ENCODE measurements at regions not wholly inside any gene's neighbourhood (a gene's known extent, or its start where the extent isn't known, plus 50 kb on each side); places are given as distances from the start of the nearest gene placed in this dataset.

DNA sequence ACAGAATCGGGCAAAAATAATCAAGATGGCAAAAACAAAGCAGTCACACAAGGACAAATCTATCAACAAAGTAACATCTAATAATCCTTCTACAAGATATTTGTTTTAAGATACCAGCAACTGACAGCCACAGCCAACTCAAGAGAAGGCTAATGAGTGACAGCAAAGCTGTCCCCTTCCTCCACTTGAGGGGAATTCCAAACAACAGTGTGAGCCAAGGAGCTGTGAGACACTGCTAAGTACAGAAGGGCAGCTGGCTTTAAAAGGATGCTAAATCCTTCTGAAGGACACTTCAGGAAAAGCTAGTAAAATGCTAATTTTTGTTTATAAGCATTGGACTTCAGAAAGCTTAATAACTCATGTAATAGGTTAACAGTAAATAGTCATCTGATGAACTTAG is 120.3 kb upstream of the GOLGA8J start:
- in situ Hi-C loops (cut with HindIII; ENCODE audit: low sequenced_read_pairs), result no loop called here
- DNase-seq (ENCODE audit: low spot score), result no peak

DNA sequence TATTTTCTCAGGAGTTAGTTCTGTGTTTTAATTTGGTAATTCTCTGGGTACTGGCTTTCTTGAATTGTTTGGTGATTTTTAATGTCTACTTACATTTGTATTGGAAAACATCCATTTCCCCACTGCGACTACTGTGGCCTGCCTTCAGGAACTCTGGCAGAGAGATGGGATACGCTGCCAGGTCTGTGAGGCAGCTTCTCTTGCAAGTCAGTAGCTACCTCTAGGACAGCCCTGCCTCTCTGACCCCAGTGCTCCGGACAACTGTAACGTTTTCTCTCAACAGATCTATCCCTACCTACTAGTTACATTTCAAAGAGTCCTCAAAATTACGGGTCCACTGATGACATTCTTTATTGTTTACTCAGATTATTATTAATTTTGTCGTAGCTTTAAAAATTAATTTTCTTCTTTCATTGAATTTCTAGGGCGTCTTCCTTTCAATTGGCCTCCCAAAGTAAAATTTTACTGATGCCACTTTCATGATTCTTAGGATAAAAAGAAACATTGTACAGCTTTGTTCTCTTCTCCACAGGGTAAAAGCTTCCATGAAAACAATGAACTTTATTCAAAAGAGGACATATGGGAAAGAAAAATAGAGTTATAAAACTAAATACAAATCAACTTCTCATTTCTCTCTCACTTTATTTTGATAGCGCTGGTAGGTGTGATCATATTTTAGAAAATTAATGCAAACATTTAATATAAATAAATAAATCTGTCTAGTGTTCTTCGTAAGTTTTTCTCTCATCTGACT is 123.2 kb upstream of the GOLGA8J start:
- in situ Hi-C loops (cut with HindIII; ENCODE audit: low sequenced_read_pairs), result no loop called here
- DNase-seq (ENCODE audit: low spot score), result no peak

DNA sequence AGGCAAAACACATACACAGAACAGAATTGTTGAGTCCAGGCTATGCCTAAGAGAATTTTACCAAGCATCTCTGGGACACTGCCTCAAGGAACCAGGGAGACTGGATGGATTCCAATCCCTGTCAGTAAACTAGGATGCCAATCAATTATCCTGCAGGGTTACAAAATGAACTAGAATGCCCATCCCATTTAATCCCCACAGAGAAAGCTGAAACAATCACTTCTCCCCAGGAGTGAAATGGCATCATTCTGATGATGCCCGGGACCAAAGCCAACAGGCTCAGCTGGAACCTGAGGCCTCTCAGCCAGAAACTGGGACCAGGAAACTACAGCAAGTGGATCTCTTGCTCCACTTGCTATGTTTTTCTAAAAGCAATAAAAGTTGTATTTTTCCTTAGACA is 130.0 kb upstream of the TJP1 start:
- in situ Hi-C loops (cut with HindIII; ENCODE audit: low sequenced_read_pairs), result no loop called here

DNA sequence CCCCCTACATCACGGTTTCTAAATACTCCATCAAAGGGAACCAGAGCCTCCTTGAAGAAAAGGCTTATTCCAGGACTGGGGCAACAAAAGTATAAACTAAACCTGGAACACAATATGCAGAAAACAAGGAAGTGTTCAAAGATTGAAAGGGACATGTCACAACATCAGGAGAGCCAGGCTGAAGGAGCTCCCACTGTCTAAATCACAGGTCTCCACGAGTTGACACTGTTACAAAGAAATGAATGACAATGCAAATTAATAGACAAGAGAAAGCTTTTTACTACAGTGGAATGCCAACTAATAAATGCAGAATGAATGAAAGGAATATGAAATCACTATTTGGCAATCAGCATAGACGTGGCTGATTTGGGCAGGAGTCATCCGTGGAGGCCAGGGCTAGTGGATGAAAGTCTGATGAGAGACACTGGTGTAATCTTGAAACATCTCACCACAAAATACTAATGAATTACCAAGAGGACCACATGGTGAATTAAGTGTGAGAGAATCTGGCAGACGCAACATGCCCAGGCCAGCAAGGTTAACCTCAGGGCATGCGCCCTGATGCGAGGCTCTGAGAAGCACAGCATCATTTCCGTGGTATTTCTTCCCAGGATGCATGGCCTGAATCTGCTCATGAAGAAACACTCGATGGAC is 123.8 kb upstream of the TJP1 start:
- no peak for DNase-seq (ENCODE audit: low spot score)
- in situ Hi-C loops (cut with HindIII; ENCODE audit: low sequenced_read_pairs), result no loop called here

More for the DNA sequence above, 130.0 kb upstream of the TJP1 start:
- DNase-seq (ENCODE audit: low spot score), result peak; percentile 77

DNA sequence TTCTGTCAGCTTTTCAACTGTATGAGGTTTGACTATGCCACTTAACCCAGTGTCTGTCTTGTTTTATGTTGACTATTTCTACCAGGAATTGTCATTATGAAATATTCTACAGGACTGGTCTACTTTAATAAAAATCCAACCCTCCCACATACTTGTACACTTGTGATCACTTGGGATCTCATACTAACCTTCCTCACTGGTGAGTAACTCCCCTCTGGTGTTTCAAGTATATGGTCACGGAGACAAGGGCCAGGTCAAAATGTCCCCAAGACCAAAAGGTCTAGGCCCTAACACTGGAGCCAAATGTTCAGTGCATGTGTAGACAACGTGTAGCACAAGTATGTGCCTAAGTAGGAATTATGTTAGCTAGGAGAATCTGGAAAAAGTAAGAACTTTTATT is 122.7 kb upstream of the TJP1 start:
- DNase-seq (ENCODE audit: low spot score), result no peak
- in situ Hi-C loops (cut with HindIII; ENCODE audit: low sequenced_read_pairs), result no loop called here

DNA sequence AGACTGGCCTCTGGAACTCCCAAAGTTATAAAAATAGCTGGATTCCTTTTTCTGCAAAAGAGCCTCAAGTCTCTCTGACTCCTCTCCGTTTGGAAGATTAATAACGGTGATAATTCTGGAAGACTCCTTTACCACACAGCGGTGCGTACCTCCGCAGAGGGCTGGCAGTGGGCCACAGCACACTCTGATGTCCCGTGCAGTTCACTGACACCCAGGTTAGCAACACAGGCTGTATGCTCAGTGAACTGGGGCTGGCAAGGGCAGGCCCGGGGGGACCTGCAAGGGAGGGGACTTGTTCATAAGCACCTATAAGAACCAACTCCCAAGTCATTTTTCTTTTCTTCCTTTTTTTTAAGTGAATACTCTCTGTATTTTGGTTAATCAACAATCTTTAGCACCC is 120.3 kb upstream of the TJP1 start:
- in situ Hi-C loops (cut with HindIII; ENCODE audit: low sequenced_read_pairs), result no loop called here
- DNase-seq (ENCODE audit: low spot score), result no peak

DNA sequence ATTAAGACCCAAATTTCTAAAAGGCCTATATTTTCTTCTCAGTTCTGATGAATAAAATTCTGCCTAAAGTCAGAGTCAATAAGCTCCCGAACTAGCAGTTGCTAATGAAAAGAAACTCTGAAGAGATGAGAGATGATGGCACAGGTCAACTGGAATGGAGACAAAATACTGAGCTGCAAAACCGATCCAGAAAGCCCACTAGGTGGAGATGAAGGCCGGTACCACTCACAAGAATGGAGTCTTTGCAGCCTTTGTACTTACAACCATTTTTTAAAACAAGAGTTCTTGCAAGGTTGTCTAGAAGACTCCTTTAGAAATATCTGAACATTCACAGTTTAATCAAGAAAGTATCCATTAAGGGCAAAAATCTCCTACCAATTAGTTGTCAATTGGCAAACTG is 119.9 kb upstream of the TJP1 start:
- in situ Hi-C loops (cut with HindIII; ENCODE audit: low sequenced_read_pairs), result no loop called here
- DNase-seq (ENCODE audit: low spot score), result no peak

DNA sequence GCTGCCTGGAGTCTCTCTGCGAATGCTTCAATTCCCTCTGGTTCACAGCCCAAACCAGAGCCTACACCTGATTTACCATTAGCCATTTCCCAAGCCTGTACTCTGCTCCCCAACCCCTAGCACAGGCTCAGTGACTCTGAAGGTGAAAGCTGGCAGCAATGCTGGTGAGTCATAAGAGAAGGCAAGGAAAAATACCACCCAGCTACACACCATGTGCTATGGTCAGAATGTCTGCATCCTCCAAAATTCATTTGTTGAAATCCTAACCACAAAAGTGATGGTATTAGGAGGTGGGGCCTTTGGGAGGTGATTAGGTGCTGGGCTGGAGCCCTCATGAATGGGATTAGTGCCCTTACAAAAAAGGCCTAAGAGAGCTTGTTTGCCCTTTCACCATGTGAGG is 117.1 kb upstream of the TJP1 start:
- DNase-seq (ENCODE audit: low spot score), result no peak
- in situ Hi-C loops (cut with HindIII; ENCODE audit: low sequenced_read_pairs), result no loop called here

DNA sequence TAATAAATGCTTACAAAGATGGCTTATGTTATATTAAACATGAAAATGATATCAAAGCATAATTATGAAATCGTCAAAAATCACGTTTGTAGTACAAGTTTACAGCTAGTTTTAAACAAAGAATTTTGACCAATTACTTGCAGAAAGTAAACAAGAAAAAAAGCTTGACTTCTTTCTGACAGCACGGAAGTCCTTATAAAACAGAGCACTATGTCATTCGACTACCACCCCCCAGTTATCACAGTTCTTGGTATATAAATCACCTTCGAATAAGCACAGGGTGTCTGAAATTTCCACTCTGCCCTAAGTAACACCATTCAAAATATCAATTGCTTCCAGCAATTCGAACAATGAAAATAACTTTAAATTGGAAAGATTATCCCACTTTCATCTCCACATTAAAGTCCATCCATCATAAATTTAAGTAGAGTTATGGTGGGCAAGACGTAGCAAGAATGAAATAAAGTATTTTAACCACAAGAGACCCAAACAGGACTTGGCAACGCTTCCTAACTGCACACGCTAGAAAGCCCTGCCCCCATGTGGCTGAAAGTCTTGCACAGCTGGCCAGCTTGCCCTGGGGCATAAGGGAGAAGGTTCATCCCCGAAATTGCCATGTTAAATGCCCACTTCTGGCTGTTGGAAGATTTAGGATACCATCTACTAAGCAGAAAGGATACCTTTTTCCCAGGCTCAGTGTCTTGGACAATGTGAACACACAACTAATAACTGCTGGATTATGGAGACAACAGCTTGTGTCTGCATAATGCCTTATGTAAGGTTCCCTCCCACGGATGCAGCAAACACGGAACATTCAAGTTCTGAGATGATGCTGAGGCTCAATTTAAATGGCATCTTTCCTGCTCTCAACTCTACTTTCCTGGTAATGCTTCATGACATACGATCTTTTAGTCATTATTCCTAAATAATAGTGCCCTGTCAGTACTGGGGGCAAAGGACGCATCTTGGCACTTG is 116.4 kb upstream of the TJP1 start:
- in situ Hi-C loops (cut with HindIII; ENCODE audit: low sequenced_read_pairs), result no loop called here
- no peak for DNase-seq (ENCODE audit: low spot score)

DNA sequence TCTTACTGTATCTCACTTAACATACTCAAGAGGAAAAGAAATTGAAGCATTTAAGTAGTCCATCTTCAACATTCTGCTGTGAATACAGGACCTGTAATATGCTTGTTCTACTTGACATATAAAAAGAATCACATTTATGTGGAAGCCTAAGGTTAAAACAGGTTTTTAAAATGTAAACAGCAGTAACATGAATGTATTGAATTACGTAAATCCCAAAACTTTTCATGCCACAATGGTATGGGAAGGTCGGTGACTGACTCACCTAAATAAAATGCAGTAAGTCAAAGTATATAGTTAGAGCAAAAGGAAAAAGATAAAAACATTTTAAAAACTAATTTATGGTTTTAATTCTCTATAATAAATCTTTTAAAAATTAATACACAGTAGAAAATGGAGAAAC is 115.7 kb upstream of the TJP1 start:
- DNase-seq (ENCODE audit: low spot score), result no peak
- in situ Hi-C loops (cut with HindIII; ENCODE audit: low sequenced_read_pairs), result no loop called here

DNA sequence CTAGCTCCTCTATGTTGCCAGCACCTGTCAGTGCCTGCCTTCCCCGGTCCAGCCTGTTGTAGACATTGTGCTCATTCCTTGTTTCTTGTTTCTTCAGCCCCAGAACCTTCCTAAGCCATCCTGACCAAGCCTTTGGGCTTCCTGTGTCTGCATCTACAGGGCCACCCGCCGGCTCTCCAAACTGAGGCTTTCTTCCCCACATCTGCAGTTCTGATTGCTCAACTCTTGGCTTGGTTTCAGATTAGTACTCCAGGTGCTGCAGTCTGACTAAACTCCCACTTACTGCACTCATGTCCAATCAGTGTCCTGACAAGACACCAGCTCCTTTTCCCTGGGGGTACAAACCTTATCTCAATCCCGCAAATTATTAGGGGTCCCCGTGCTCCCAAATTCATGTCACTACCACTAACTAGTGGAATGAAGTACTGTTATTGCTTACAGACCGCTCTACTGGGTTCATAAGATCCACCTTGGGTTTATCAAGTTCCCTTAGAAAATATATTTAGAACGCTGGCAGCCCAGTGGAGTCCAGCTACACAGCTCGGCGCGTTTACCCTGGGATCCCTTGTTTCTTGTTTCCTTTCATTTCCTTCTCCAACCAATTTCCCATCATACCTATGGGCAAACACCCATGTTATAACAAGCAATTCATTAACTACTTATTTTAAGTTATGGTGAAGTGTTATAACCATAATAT is 114.2 kb upstream of the TJP1 start:
- no peak for DNase-seq (ENCODE audit: low spot score)
- in situ Hi-C loops (cut with HindIII; ENCODE audit: low sequenced_read_pairs), result no loop called here

DNA sequence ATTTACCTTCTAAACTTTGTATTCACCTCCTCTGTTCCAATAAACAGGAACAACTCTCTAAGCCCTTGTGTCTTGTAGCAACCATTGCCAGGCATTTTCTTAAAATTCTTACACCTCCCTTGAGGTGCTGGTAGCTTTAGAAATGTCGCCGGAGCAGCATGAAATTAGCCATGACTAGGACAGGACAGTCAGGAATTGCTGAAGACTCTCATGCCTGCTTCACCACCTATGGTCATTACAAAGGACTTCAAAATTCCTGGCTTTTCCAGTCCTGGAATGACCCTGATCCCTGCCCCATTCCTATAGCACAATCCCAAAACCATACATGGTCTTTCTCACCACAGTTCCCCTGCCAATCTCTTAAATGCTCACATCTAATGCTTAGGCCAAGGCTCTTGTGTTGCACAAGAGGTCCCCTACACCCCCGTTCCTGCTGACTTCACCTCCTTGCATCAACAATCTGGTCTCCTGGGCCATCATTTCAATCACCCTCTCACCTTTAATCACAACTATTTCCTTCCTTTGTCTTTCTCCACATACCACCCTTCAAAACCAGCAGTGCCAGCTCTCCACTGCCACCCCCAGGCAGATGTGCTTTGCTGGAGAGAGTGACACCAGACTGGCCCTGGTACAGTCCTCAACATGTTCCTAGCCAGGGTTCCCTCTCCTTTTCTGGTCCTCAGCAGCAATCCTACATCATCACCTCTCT is 113.2 kb upstream of the TJP1 start:
- no peak for DNase-seq (ENCODE audit: low spot score)
- in situ Hi-C loops (cut with HindIII; ENCODE audit: low sequenced_read_pairs), result no loop called here

DNA sequence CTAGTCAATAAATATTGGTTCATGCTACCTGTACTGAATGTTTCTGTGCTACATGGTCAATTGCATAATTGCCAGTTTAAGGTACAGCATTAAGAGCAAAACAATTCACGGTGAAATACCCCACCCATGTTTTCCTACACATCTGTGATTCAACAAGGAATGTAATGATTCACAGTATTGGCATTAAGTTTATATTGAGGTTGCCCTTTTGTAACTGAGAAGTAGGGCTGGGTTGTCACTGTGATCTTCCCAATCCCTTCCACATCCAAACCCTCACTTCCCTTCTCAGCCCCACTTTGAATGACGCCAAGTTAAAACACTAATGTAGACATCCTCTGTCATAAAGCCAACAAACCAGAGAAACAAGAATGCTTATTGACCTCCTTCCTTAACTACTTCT is 112.0 kb upstream of the TJP1 start:
- in situ Hi-C loops (cut with HindIII; ENCODE audit: low sequenced_read_pairs), result no loop called here
- no peak for DNase-seq (ENCODE audit: low spot score)

DNA sequence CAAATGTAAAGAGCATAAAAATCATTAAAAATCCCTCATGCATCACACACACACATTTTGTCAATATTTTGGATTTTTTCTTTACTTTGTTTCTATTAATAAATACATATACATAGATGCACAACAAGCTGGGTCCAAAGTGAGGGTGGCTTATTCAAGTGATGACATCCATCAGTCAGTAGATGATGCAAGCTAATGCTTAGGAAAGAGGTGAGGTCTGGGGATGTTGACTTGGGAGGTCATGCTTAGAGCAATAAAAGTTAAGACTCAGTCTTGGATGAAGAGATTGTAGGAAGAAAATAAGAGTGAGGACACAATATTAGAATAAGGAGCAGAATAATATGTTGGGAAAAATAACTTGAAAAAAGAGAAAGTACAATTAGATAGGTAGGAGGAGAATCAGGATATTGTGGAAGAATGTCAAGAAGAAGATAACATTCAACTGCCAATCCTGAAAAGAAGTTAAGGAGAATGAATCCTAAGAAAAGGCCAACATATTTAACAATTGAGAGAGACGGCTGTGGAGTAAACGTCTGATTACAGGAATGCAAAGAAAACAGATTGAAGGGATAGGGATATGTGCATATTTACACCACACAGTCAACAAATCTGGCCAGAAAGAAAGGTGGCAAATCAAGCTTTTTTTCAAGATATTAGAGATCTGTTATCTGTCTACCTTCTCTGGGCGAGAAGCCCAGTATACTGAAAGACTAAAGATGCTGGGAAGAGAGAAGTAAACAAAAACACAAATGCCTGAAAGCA is 111.0 kb upstream of the TJP1 start:
- in situ Hi-C loops (cut with HindIII; ENCODE audit: low sequenced_read_pairs), result no loop called here
- no peak for DNase-seq (ENCODE audit: low spot score)

DNA sequence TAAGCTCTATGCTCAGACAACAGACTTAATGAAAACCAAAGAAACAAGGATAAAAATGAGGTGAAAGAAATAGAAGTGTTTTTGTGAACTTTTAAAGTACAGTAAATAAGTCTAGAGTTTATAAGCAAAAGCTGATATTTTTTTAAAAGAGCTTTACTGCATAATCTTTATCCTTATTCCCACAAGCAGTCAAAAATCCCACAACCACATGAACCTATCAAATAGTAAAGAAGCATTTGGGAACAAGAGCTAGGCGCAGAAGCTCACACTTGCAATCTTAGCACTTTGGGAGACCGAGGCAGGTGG is 103.8 kb upstream of the TJP1 start:
- DNase-seq (ENCODE audit: low spot score), result no peak
- in situ Hi-C loops (cut with HindIII; ENCODE audit: low sequenced_read_pairs), result no loop called here

DNA sequence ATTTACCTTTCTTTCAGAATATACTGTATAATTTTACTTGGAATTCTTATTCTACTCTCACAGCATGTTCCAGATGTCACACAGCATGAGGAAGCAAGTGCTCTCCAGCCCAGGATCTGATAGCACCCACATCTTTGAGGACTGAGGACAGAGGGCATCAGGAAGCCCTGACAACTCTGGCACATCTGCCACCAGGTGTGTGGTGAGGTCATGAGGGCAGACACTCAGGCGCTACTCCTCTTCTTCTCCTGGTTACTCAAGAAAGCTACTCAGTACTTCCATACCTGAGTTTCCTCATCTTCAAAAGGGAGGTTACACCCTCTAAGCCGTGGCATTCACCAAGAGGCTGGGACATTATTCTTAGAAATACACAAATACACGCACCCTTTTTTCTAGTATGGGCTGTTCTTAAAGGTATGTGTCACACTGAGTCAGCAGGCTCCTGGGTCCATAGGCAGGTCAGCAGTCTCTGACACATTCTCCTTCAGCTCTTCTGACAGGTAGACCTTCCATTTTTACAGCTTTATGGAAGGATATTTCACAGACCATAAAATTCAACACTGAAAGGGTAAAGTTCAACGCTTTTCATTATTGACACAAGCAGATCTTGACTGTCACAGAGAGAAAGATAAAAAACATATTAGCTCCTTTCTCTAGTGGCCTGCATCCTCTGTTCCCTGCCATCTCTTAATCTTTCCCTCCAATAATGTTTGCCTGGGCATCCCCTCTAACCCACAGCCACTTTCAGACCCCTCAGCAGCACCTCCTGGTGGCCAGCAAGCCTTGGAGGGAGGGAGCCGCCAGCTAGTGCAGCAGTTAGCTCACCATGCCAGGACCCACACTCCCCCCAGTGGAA is 103.2 kb upstream of the TJP1 start:
- DNase-seq (ENCODE audit: low spot score), result peak; percentile 32
- in situ Hi-C loops (cut with HindIII; ENCODE audit: low sequenced_read_pairs), result no loop called here

DNA sequence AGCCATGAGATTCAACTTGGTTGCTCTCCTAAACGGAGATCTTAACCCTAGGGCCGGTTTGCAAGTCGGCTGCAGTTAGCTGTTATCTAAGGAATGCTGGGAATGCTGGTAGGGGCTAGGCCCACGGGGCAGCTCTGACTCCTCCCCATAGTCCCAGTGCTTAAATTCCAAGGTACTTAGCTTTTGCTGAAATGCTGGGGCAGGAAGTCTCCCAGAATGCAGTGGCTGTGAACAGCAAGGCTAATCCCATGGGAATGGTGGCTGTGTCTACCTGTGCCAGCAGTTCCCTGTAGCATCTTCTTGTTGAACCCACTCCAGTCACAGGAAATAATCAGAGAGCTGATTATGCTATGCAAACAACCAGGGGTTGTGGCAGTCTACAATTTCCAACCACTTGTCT is 102.5 kb upstream of the TJP1 start:
- in situ Hi-C loops (cut with HindIII; ENCODE audit: low sequenced_read_pairs), result no loop called here
- no peak for DNase-seq (ENCODE audit: low spot score)

DNA sequence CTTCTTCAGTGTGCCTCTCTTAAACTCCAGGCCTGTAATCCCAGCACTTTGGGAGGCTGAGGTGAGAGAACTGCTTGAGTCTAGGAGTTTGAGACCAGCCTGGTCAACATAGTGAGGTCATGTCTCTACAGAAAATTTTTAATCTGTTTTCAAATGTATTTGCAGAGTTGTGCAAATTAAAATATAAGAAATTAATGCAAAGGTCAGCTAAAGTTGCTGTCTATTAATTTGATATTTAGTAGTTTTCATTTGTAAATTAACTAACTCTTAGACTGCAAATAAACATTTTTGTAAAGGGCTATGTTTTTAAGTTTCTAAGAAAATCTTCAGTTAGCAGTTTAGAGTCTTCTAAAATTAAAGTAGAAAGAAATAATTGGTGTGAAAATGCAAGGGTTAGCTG is 99.9 kb upstream of the TJP1 start:
- no peak for DNase-seq (ENCODE audit: low spot score)
- in situ Hi-C loops (cut with HindIII; ENCODE audit: low sequenced_read_pairs), result no loop called here
